CD4-positive, alpha-beta T cell treated with Interleukin-15 for 4 hours (primary cell): ENCODE measurements at regions not wholly inside any gene's neighbourhood (a gene's known extent, or its start where the extent isn't known, plus 50 kb on each side); places are given as distances from the start of the nearest gene placed in this dataset.

Source experiments
- DNase-seq: peaks from one replicate; pipeline ENCODE4 v3.0.0-alpha.2; 2020; ENCODE audit warnings: low spot score

- DNase-seq: no peak
These were observed 446.0 kb downstream of the FOXO1 start for GRCh38 chr13:40220299-40220935.

GRCh38 chr13:40221131-40221459, 445.3 kb downstream of the FOXO1 start:
- no peak for DNase-seq

- DNase-seq: peak; percentile 47
These were observed 444.8 kb downstream of the FOXO1 start for GRCh38 chr13:40221460-40222201.

GRCh38 chr13:40223585-40223984, 442.9 kb downstream of the FOXO1 start:
- no peak for DNase-seq

- DNase-seq: no peak
These were observed 437.9 kb downstream of the FOXO1 start for GRCh38 chr13:40228496-40228895.

- no peak for DNase-seq
These were observed 437.5 kb downstream of the FOXO1 start for GRCh38 chr13:40228990-40229389.

- no peak for DNase-seq
These were observed 435.6 kb downstream of the FOXO1 start for GRCh38 chr13:40230833-40231266.

- no peak for DNase-seq
These were observed 435.1 kb downstream of the FOXO1 start for GRCh38 chr13:40231311-40231710.

GRCh38 chr13:40231751-40232150, 434.7 kb downstream of the FOXO1 start:
- DNase-seq: no peak

- DNase-seq: no peak
These were observed 434.0 kb downstream of the FOXO1 start for GRCh38 chr13:40232311-40233040.

GRCh38 chr13:40233731-40234195, 432.7 kb downstream of the FOXO1 start:
- DNase-seq: no peak

- DNase-seq: no peak
These were observed 431.2 kb downstream of the FOXO1 start for GRCh38 chr13:40235160-40235796.

- DNase-seq: no peak
These were observed 429.8 kb downstream of the FOXO1 start for GRCh38 chr13:40236566-40237168.

- no peak for DNase-seq
These were observed 427.7 kb downstream of the FOXO1 start for GRCh38 chr13:40238761-40239160.

- no peak for DNase-seq
These were observed 426.1 kb downstream of the FOXO1 start for GRCh38 chr13:40240293-40240692.

- no peak for DNase-seq
These were observed 425.2 kb downstream of the FOXO1 start for GRCh38 chr13:40241125-40241798.

GRCh38 chr13:40243047-40243446, 423.4 kb downstream of the FOXO1 start:
- no peak for DNase-seq

- DNase-seq: no peak
These were observed 422.5 kb downstream of the FOXO1 start for GRCh38 chr13:40243982-40244381.

GRCh38 chr13:40245567-40245966, 420.9 kb downstream of the FOXO1 start:
- no peak for DNase-seq

- no peak for DNase-seq
These were observed 418.6 kb downstream of the FOXO1 start for GRCh38 chr13:40247845-40248244.

- DNase-seq: no peak
These were observed 415.0 kb downstream of the FOXO1 start for GRCh38 chr13:40251343-40252032.
